ENCODE measurements at regions not wholly inside any gene's neighbourhood (a gene's known extent, or its start where the extent isn't known, plus 50 kb on each side); places are given as distances from the start of the nearest gene placed in this dataset.

GRCh38 chr6:27772261-27773001 lies 139.8 kb downstream of the OR2B2 start (continued):
- TF ChIP-seq DZIP1 (CRISPR knock-in tag; IDR thresholded peaks at IDR 0.05), result no peak
- peak; percentile 64; the same call in 1 of the 2 replicates for TF ChIP-seq ARID4A (CRISPR knock-in tag; IDR thresholded peaks at IDR 0.05; ENCODE audit: borderline replicate concordance)
- TF ChIP-seq NFE2L1 (CRISPR knock-in tag; IDR thresholded peaks at IDR 0.05; ENCODE audit: borderline replicate concordance), result no peak
- TF ChIP-seq DPF2 (CRISPR knock-in tag; IDR thresholded peaks at IDR 0.05; ENCODE audit: borderline replicate concordance, low read depth), result no peak
- TF ChIP-seq IRX3 (CRISPR knock-in tag; IDR thresholded peaks at IDR 0.05; ENCODE audit: borderline replicate concordance, low read depth), result no peak; the same call in 1 of the 2 replicates
- TF ChIP-seq ZNF280B (CRISPR knock-in tag; IDR thresholded peaks at IDR 0.05; ENCODE audit: borderline replicate concordance), result peak; percentile 96; the same call in 1 of the 2 replicates
- no peak; the same call in 1 of the 2 replicates for TF ChIP-seq ZNF550 (CRISPR knock-in tag; IDR thresholded peaks at IDR 0.05; ENCODE audit: borderline replicate concordance)
- peak; percentile 91 for TF ChIP-seq KDM3A (CRISPR knock-in tag; IDR thresholded peaks at IDR 0.05; ENCODE audit: low read depth)
- TF ChIP-seq ZFP41 (CRISPR knock-in tag; IDR thresholded peaks at IDR 0.05; ENCODE audit: borderline replicate concordance), result no peak
- peak; percentile 74; the same call in 1 of the 2 replicates for TF ChIP-seq KMT2B (CRISPR knock-in tag; IDR thresholded peaks at IDR 0.05)
- TF ChIP-seq ATF2 (CRISPR knock-in tag; IDR thresholded peaks at IDR 0.05), result peak; percentile 66; the same call in 1 of the 2 replicates
- TF ChIP-seq CAMTA2 (CRISPR knock-in tag; IDR thresholded peaks at IDR 0.05; ENCODE audit: borderline replicate concordance), result no peak
- TF ChIP-seq ZNF207 (IDR thresholded peaks at IDR 0.05; ENCODE audit: borderline replicate concordance), result no peak
- TF ChIP-seq RXRA (CRISPR knock-in tag; IDR thresholded peaks at IDR 0.05), result peak; percentile 78
- peak; percentile 83 for TF ChIP-seq ELF1 (CRISPR knock-in tag; IDR thresholded peaks at IDR 0.05)
- TF ChIP-seq IKZF1 (IDR thresholded peaks at IDR 0.05), result no peak
- TF ChIP-seq MYPOP (CRISPR knock-in tag; IDR thresholded peaks at IDR 0.05), result 0 out of 2 replicates have a peak, but pooled peaks have one; percentile 56
- TF ChIP-seq SP140L (CRISPR knock-in tag; IDR thresholded peaks at IDR 0.05; ENCODE audit: borderline replicate concordance), result no peak

Data from HepG2 (cell line).